CD4-positive, CD25-positive, alpha-beta regulatory T cell (primary cell): ENCODE measurements at regions not wholly inside any gene's neighbourhood (a gene's known extent, or its start where the extent isn't known, plus 50 kb on each side); places are given as distances from the start of the nearest gene placed in this dataset.

Source experiments
- ATAC-seq, 2 donors: fragments of 150-1000 bp; cut with Tn5 transposase; one replicate each; pipeline ENCODE4 v1.10.0; 2021; ENCODE audit warnings: low read depth in 2 of 2, moderate number of reproducible peaks in 2 of 2, moderate library complexity in 1 of 2
- DNase-seq, 3 donors: peaks; one replicate each; pipeline versions ENCODE4 v3.0.0 to v3.0.0-alpha.2; 2012 to 2022; ENCODE audit warnings: mixed read lengths in 1 of 3
- H3K27ac ChIP-seq: one replicate; pipeline ENCODE4 v1.7.0; 2013; ENCODE audit warnings: mild to moderate bottlenecking, low read length; ENCODE audit not compliant: insufficient read depth, poor library complexity, severe bottlenecking
- H3K27me3 ChIP-seq: one replicate; pipeline ENCODE4 v1.7.0; 2013; ENCODE audit warnings: low read length; ENCODE audit not compliant: control insufficient read depth, insufficient read depth
- H3K36me3 ChIP-seq: one replicate; pipeline ENCODE4 v1.7.0; 2013; ENCODE audit warnings: mild to moderate bottlenecking, low read length, moderate library complexity; ENCODE audit not compliant: control insufficient read depth, insufficient read depth
- H3K4me1 ChIP-seq: 2 replicates; pipeline ENCODE4 v1.7.0; 2013; ENCODE audit warnings: mild to moderate bottlenecking, low read length; ENCODE audit not compliant: insufficient read depth, control insufficient read depth, poor library complexity, severe bottlenecking
- H3K4me3 ChIP-seq: one replicate; pipeline ENCODE4 v1.7.0; 2013; ENCODE audit warnings: low read depth, mild to moderate bottlenecking, low read length, moderate library complexity
- H3K9me3 ChIP-seq, 2 experiments: 1 replicate in 1 of 2; 2 replicates in 1 of 2; pipeline ENCODE4 v1.7.0; 2013; ENCODE audit warnings: low read length in 2 of 2, mild to moderate bottlenecking in 1 of 2, moderate library complexity in 1 of 2; ENCODE audit not compliant: control insufficient read depth in 2 of 2
- H3K27ac Mint-ChIP-seq, 3 donors: one replicate each; pipeline ENCODE4 v1.8.0; 2020 to 2022; ENCODE audit warnings: mild to moderate bottlenecking in 3 of 3, mixed read lengths in 3 of 3, moderate library complexity in 2 of 3
- H3K27me3 Mint-ChIP-seq: one replicate; pipeline ENCODE4 v1.8.0; 2022; ENCODE audit warnings: mild to moderate bottlenecking, mixed read lengths
- H3K36me3 Mint-ChIP-seq: one replicate; pipeline ENCODE4 v1.8.0; 2020; ENCODE audit warnings: mixed read lengths
- H3K4me1 Mint-ChIP-seq, 4 donors: one replicate each; pipeline ENCODE4 v1.8.0; 2020 to 2022; ENCODE audit warnings: mixed read lengths in 4 of 4, mild to moderate bottlenecking in 1 of 4
- H3K4me3 Mint-ChIP-seq, 4 donors: one replicate each; pipeline ENCODE4 v1.8.0; 2020 to 2022; ENCODE audit warnings: mild to moderate bottlenecking in 4 of 4, mixed read lengths in 4 of 4, moderate library complexity in 3 of 4
- H3K9me3 Mint-ChIP-seq, 7 donors: one replicate each; pipeline ENCODE4 v1.8.0; 2020 to 2022; ENCODE audit warnings: mixed read lengths in 7 of 7, mild to moderate bottlenecking in 3 of 7, moderate library complexity in 2 of 7

DNA sequence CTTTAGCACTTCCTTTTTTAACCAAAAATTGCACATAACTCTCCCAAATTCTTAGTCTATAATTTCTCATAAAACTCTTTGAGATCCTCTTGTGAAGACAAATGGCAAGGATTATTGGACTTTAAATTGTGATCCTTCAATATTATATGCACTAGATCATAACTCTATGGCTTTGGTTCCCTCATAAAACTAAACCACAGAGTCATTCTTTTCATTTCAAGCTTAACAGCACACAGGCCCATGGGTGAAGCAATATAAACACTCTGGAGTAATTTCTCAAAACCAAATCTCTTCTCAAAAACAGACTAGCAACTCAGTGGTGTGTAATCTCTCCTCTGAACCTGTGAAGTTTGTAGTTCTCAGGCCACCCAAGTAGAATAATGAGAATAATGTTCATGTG is 171.0 kb upstream of the NECTIN3 start:
- H3K27me3 Mint-ChIP-seq: no peaks in the 10 kb centered on the region
- H3K4me1 Mint-ChIP-seq: no peaks in the 10 kb centered on the region
- Histone ChIP-seq H3K9me3 (no peaks in the 10 kb centered on the region), H3K27ac (no peak overlapping the region), H3K27me3 (no peaks in the 10 kb centered on the region), H3K36me3 (no peaks in the 10 kb centered on the region), H3K4me1 (no peaks in the 10 kb centered on the region), H3K4me3 (no peak overlapping the region)
- no peak overlapping the region for H3K4me3 Mint-ChIP-seq
- no peak for DNase-seq
- ATAC-seq: no peak
- no peak overlapping the region for H3K27ac Mint-ChIP-seq
- no peaks in the 10 kb centered on the region for H3K36me3 Mint-ChIP-seq
- peaks cover 0 to 6% (median 0%) of the 10 kb centered on the region in 7 donors for H3K9me3 Mint-ChIP-seq

- H3K27ac Mint-ChIP-seq: no peak overlapping the region
- peaks cover 0 to 6% (median 0%) of the 10 kb centered on the region in 7 donors for H3K9me3 Mint-ChIP-seq
- H3K4me3 Mint-ChIP-seq: no peak overlapping the region
- Histone ChIP-seq H3K4me3 (no peak overlapping the region), H3K9me3 (no peaks in the 10 kb centered on the region), H3K27ac (no peak overlapping the region), H3K36me3 (no peaks in the 10 kb centered on the region), H3K27me3 (no peaks in the 10 kb centered on the region), H3K4me1 (no peaks in the 10 kb centered on the region)
- no peaks in the 10 kb centered on the region for H3K27me3 Mint-ChIP-seq
- ATAC-seq (no peak), DNase-seq (no peak)
- no peaks in the 10 kb centered on the region for H3K36me3 Mint-ChIP-seq
- H3K4me1 Mint-ChIP-seq: no peaks in the 10 kb centered on the region
Observed at GRCh38 chr3:110901536-110901935, 170.1 kb upstream of the NECTIN3 start.

DNA sequence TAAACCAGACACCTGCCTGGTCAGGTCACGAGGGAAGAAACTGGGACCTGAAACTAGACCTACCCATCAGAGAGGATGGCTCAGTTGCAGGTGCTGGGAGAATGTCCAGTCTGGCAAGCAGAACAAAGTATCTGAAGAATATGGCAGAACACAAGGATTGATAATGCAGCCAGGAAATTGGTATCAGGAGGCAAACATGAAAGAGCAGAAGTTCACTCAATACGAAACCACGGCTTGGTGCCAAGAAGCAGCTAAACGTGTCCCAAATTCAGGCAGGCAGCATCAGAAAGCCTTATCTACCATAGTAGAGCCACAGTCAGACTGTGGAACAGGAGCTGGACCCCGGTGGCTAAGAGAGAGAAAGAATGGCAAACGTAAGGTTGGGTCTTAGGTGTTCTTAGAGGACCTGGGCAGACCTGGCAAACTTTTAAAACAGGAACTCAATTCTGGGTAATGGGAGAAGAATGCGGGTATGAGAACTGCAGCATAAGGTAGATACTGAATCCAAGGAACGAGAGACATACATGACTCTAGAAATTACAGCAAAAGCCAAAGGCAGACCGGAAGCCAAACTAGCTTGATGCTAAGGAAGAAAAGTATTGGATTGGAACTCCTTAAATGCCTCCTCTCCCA is 169.0 kb upstream of the NECTIN3 start:
- Histone ChIP-seq H3K27ac (no peak overlapping the region), H3K36me3 (no peaks in the 10 kb centered on the region), H3K4me3 (no peak overlapping the region), H3K4me1 (no peaks in the 10 kb centered on the region), H3K9me3 (no peaks in the 10 kb centered on the region), H3K27me3 (no peaks in the 10 kb centered on the region)
- no peak for DNase-seq
- peaks cover 0 to 6% (median 0%) of the 10 kb centered on the region in 7 donors for H3K9me3 Mint-ChIP-seq
- no peak overlapping the region for H3K27ac Mint-ChIP-seq
- ATAC-seq: no peak
- H3K4me1 Mint-ChIP-seq: no peaks in the 10 kb centered on the region
- no peaks in the 10 kb centered on the region for H3K36me3 Mint-ChIP-seq
- H3K4me3 Mint-ChIP-seq: no peak overlapping the region
- H3K27me3 Mint-ChIP-seq: no peaks in the 10 kb centered on the region

DNA sequence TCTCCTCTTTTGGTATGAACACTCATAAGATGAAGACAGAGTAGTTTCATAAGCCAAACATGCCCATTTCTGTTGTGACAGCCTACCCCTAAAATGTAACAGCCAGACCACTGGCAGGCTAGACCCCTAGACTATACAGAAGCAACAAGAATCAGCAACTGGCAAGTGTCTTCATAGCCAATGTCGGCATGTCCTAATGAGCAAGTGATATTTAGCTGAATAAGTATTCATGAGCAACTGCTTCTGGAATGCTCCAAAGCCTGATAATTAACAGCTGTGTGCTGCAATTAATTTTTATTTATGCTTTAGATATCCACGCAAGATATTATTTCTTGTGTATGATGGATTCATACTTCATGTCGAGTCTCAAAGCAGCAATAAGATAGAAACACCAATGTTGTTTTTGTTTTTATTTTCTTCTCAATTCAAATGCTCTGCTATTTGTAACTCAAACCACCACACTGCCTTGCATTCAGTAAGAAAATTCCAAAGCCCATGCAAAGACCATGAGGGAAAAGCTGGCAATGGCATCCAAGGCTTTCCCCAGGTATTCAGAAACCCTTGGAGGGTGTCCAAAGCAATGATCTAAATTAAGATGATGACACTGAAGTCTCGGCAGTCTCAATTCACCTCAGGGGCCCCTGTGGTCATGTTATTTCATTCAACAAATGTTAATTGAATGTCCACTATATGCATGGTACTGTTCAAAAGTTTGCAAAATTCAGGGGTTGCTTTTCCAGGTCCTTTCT is 167.7 kb upstream of the NECTIN3 start:
- Mint-ChIP-seq H3K36me3 (no peaks in the 10 kb centered on the region), H3K27me3 (no peaks in the 10 kb centered on the region), H3K27ac (no peak overlapping the region), H3K4me1 (no peaks in the 10 kb centered on the region), H3K4me3 (no peak overlapping the region), H3K9me3 (peaks cover 0 to 3% (median 0%) of the 10 kb centered on the region in 7 donors)
- Histone ChIP-seq H3K27me3 (no peaks in the 10 kb centered on the region), H3K36me3 (no peaks in the 10 kb centered on the region), H3K4me3 (no peak overlapping the region), H3K9me3 (no peaks in the 10 kb centered on the region), H3K27ac (no peak overlapping the region), H3K4me1 (no peaks in the 10 kb centered on the region)
- ATAC-seq (no peak), DNase-seq (no peak)

DNA sequence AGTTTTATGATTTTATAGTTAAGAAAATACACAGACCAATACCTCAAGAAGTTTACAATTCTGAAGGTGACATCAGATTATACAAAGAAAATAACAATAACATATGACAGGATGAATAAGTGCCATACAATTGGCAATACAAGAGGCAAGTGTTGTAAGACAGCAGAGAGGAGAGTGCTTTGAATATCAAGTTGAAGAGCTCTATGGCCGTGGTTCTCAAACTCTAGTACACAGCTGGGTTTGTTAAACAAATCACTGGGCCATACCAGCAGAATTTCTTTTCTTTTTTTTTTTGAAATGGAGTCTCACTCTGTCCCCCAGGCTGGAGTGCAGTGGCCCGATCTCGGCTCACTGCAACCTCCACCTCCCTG is 167.1 kb upstream of the NECTIN3 start:
- DNase-seq (no peak), ATAC-seq (no peak)
- Mint-ChIP-seq H3K27ac (no peak overlapping the region), H3K36me3 (no peaks in the 10 kb centered on the region), H3K4me1 (no peaks in the 10 kb centered on the region), H3K4me3 (no peak overlapping the region), H3K9me3 (peaks cover 0 to 3% (median 0%) of the 10 kb centered on the region in 7 donors), H3K27me3 (no peaks in the 10 kb centered on the region)
- H3K27me3 ChIP-seq: no peaks in the 10 kb centered on the region
- no peak overlapping the region for H3K4me3 ChIP-seq
- no peaks in the 10 kb centered on the region for H3K4me1 ChIP-seq
- no peak overlapping the region for H3K27ac ChIP-seq
- H3K36me3 ChIP-seq: no peaks in the 10 kb centered on the region
- no peaks in the 10 kb centered on the region for H3K9me3 ChIP-seq

DNA sequence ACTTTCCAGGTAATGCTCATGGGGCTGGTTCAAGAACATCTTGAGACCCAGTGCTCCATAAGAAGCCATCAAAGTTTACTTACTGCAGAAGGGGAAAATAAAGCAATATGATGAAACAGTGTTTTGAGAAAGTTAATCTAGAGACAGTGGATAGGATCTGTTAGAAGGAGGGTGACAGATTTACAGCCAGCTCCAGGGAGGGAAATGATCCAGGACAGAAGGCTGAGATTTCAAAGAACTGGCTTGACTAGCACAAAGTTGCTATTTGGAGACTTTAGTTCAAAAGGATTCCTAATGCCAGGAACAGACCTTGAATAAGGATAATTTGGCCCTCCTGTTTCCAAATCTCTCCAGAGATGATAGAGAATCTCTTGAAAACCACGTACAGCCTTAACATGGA is 166.5 kb upstream of the NECTIN3 start:
- ATAC-seq: no peak
- H3K4me3 Mint-ChIP-seq: no peak overlapping the region
- H3K4me1 ChIP-seq: no peaks in the 10 kb centered on the region

DNA sequence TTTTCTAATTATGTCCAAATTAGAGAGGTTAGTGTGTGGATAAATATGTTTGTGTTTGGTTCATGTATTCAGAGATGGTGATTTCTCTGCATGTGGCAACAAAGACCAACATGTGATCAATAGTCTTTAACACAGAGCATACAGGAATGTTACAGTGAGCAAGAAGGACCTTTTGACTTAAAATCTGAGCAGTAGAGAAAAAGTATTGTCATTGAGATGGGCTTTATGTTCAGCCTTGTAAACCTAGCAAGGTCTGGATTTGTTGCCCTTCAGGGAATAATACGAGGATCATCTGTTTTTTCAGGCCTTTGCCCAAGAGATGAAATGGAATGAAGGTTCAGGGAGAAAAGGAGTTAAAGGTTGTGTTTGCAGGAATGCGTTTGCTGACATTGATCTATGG is 161.8 kb upstream of the NECTIN3 start:
- Mint-ChIP-seq H3K9me3 (peaks cover 0 to 4% (median 0%) of the 10 kb centered on the region in 7 donors), H3K4me1 (no peaks in the 10 kb centered on the region), H3K27me3 (no peaks in the 10 kb centered on the region), H3K4me3 (no peak overlapping the region), H3K27ac (no peak overlapping the region), H3K36me3 (no peaks in the 10 kb centered on the region)
- no peak for DNase-seq
- H3K27ac ChIP-seq: no peak overlapping the region
- H3K4me3 ChIP-seq: no peak overlapping the region
- H3K36me3 ChIP-seq: no peaks in the 10 kb centered on the region
- no peaks in the 10 kb centered on the region for H3K27me3 ChIP-seq
- H3K4me1 ChIP-seq: no peaks in the 10 kb centered on the region
- H3K9me3 ChIP-seq: no peaks in the 10 kb centered on the region
- ATAC-seq: no peak

More for the DNA sequence above, 166.5 kb upstream of the NECTIN3 start:
- H3K27ac Mint-ChIP-seq: no peak overlapping the region
- H3K36me3 ChIP-seq: no peaks in the 10 kb centered on the region
- no peak overlapping the region for H3K4me3 ChIP-seq
- H3K27me3 Mint-ChIP-seq: no peaks in the 10 kb centered on the region
- H3K9me3 ChIP-seq: no peaks in the 10 kb centered on the region
- H3K27me3 ChIP-seq: no peaks in the 10 kb centered on the region
- H3K9me3 Mint-ChIP-seq: peaks cover 0 to 3% (median 0%) of the 10 kb centered on the region in 7 donors
- H3K27ac ChIP-seq: no peak overlapping the region
- H3K4me1 Mint-ChIP-seq: no peaks in the 10 kb centered on the region
- no peak for DNase-seq
- no peaks in the 10 kb centered on the region for H3K36me3 Mint-ChIP-seq
